ENCODE measurements at regions not wholly inside any gene's neighbourhood (a gene's known extent, or its start where the extent isn't known, plus 50 kb on each side); places are given as distances from the start of the nearest gene placed in this dataset.

DNA sequence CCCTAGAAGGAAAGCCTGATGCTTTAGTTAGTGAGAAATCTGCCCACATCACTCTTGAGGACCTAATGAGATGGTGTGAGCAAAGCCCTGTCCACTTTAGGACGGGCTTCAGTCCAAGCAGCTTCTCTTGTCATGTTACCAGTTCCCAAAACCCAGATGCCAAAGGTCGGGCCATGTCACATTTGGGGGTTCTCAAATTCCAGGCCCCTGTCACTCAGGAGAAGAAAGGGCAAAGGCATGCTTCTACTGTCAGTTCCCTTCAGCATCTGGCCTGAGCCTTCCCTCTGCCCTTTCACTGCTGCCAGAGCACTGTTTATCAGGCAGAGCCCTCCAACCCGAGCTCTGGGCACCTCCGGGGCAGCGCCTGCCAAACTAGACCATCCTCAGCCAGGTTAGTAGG, 556.0 kb downstream of the BNC2 start:
- no peaks in the 10 kb centered on the region for H3K9me3 ChIP-seq
- TF ChIP-seq POLR2AphosphoS5 (IDR thresholded peaks at IDR 0.05; ENCODE audit: insufficient read depth in 1 of 2, low read depth in 1 of 2) (no peak), POLR2A (IDR thresholded peaks at IDR 0.05) (no peak)
- TF ChIP-seq, protein P1, sequence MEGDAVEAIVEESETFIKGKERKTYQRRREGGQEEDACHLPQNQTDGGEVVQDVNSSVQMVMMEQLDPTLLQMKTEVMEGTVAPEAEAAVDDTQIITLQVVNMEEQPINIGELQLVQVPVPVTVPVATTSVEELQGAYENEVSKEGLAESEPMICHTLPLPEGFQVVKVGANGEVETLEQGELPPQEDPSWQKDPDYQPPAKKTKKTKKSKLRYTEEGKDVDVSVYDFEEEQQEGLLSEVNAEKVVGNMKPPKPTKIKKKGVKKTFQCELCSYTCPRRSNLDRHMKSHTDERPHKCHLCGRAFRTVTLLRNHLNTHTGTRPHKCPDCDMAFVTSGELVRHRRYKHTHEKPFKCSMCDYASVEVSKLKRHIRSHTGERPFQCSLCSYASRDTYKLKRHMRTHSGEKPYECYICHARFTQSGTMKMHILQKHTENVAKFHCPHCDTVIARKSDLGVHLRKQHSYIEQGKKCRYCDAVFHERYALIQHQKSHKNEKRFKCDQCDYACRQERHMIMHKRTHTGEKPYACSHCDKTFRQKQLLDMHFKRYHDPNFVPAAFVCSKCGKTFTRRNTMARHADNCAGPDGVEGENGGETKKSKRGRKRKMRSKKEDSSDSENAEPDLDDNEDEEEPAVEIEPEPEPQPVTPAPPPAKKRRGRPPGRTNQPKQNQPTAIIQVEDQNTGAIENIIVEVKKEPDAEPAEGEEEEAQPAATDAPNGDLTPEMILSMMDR (IDR thresholded peaks at IDR 0.05): no peak
- H3K4me3 ChIP-seq: no peak overlapping the region
- no peaks in the 10 kb centered on the region for H3K36me3 ChIP-seq
- H3K27ac ChIP-seq: no peak overlapping the region
- peaks cover 16% of the 10 kb centered on the region for H3K4me1 ChIP-seq
- intact Hi-C loops (cut with DNase I): no loop called here
- DNase-seq (ENCODE audit: extremely low spot score in 2 of 2): peak in 1 of 2 donors; percentile 81
- no peaks in the 10 kb centered on the region for H3K27me3 ChIP-seq

DNA sequence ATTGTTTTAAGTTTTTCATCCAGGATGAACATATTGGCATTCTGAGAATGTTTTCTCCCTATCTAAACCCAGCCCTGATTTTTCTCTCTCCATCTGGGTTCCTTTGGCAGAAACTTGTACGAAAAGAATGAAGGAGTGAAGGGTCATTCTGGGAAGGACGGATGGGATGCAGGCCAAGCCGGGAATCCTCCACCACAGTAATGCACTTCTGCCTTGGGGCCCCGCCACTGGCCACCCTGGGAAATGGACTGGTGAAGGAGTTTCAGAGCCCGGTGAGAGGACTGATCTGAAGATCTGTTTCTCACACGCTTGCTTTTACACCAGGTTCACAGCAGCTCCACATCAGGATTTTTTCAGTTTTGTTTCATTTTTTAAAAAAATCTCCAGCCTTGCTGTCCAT, 554.8 kb downstream of the BNC2 start:
- Histone ChIP-seq H3K4me3 (no peak overlapping the region), H3K27ac (no peak overlapping the region), H3K36me3 (no peaks in the 10 kb centered on the region), H3K27me3 (no peaks in the 10 kb centered on the region), H3K9me3 (no peaks in the 10 kb centered on the region), H3K4me1 (peaks cover 10% of the 10 kb centered on the region)
- intact Hi-C loops (cut with DNase I): no loop called here
- TF ChIP-seq, protein P1 (IDR thresholded peaks at IDR 0.05): no peak
- TF ChIP-seq POLR2AphosphoS5 (IDR thresholded peaks at IDR 0.05; ENCODE audit: insufficient read depth in 1 of 2, low read depth in 1 of 2): no peak
- TF ChIP-seq POLR2A (IDR thresholded peaks at IDR 0.05): no peak
- DNase-seq (ENCODE audit: extremely low spot score in 2 of 2): peak in 1 of 2 donors; percentile 75

DNA sequence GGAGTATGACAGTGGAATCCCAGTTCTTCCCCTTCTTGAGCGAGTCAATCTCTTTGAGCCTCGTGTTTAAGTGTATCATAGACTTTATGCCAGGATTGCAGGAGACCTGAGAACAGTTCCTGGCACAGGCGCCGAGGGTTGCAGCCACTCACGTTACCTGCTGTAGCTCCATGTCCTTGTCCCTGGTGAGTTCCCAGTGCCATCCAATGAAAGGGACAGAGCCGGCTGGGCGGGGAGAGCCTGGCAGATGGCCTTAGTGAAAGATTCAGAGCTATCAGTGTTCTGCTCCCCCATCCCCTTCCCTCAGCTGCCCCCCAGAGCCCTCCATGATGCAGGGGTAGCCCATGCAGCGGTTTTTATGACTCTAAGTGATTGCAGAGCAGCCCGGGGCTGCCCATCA, 554.0 kb downstream of the BNC2 start:
- TF ChIP-seq POLR2AphosphoS5 (IDR thresholded peaks at IDR 0.05; ENCODE audit: insufficient read depth in 1 of 2, low read depth in 1 of 2): no peak
- TF ChIP-seq, protein P1 (IDR thresholded peaks at IDR 0.05): no peak
- no peak for TF ChIP-seq POLR2A (IDR thresholded peaks at IDR 0.05)
- no peaks in the 10 kb centered on the region for H3K36me3 ChIP-seq
- no peak for DNase-seq (ENCODE audit: extremely low spot score in 2 of 2)
- intact Hi-C loops (cut with DNase I): no loop called here
- peaks cover 12% of the 10 kb centered on the region for H3K4me1 ChIP-seq
- H3K4me3 ChIP-seq: no peak overlapping the region
- no peaks in the 10 kb centered on the region for H3K27me3 ChIP-seq
- no peaks in the 10 kb centered on the region for H3K9me3 ChIP-seq
- no peak overlapping the region for H3K27ac ChIP-seq

DNA sequence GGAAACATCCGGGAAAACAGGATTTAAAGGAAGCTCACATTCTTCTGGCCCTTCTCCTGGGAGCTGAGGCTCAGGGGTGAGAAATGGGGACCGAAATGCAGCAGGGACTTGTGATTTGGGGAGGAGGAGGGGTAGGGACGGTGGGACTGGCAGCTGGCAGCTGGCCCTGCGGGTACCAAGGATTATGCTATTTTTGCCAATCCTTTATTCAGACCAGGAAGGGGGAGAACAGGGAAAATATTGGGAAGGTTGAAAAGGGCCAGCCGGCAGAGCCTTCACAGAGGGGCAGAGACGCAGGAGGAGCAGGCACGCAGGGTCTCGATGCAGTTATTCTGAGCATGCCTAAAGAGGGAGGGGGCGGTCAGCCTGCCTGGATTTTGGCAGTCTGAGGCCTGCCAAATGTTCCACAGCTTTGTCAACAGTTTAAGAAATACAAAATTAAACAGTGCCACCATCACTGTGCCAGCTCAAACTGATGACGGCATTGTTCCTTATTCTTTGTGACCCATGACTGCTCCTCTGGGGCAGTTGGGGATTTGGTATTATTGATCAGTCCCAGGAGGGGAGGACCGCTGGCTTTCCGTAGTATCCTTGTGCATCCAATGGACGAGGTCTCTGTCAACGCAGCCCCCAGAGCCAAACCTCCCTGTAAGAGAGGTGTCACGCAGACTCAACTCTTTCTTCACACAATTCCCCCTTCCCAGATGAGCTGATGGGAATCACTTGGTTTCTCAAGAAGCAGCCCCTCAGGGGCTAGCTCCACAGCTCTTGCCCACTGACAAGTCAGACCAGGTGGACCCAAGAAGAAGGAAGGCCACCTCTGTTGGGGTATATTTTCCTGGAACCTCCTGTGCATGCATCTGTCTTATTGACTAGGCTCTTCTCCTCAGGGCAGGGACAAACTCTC, 553.3 kb downstream of the BNC2 start:
- intact Hi-C loops (cut with DNase I): no loop called here
- Histone ChIP-seq H3K27ac (no peak overlapping the region), H3K27me3 (no peaks in the 10 kb centered on the region), H3K9me3 (no peaks in the 10 kb centered on the region), H3K4me1 (peaks cover 15% of the 10 kb centered on the region), H3K4me3 (no peak overlapping the region), H3K36me3 (no peaks in the 10 kb centered on the region)
- DNase-seq (ENCODE audit: extremely low spot score in 2 of 2): peak in 1 of 2 donors; percentile 72
- TF ChIP-seq, protein P1 (IDR thresholded peaks at IDR 0.05): no peak
- TF ChIP-seq POLR2A (IDR thresholded peaks at IDR 0.05) (no peak), POLR2AphosphoS5 (IDR thresholded peaks at IDR 0.05; ENCODE audit: insufficient read depth in 1 of 2, low read depth in 1 of 2) (no peak)

DNA sequence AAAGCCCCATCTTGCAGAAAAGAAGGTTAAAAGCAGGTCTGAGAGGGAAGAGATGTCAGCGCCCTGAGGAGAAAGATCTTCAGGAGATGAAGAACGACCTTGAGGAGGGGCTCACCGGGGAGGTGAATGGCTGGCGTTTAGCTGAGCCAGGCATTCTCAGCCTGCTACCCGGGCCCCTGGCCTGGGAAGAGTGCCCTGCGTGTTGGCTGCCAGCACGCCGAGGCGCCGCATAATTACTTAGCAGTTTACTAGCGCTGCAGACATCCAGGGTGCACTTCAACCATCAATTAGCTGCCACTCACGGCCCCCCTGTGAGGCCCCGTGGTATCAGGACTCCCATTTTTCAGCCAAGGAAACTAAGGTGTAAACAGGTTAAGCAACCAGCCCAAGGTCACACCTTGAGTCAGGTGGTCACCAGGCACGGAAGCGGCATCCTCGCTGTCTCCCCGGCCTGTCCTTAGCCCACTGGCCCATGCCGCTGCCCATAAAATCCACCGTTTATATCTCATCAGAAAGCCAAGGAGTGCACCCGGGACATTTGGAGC, 551.9 kb downstream of the BNC2 start:
- peak in 1 of 2 donors; percentile 83 for DNase-seq (ENCODE audit: extremely low spot score in 2 of 2)
- intact Hi-C loops (cut with DNase I): no loop called here
- Histone ChIP-seq H3K4me3 (no peak overlapping the region), H3K27me3 (no peaks in the 10 kb centered on the region), H3K9me3 (no peaks in the 10 kb centered on the region), H3K4me1 (peaks cover 15% of the 10 kb centered on the region), H3K36me3 (no peaks in the 10 kb centered on the region), H3K27ac (no peak overlapping the region)
- no peak for TF ChIP-seq POLR2AphosphoS5 (IDR thresholded peaks at IDR 0.05; ENCODE audit: insufficient read depth in 1 of 2, low read depth in 1 of 2)
- TF ChIP-seq, protein P1 (IDR thresholded peaks at IDR 0.05): no peak
- no peak for TF ChIP-seq POLR2A (IDR thresholded peaks at IDR 0.05)
